ENCODE measurements at regions not wholly inside any gene's neighbourhood (a gene's known extent, or its start where the extent isn't known, plus 50 kb on each side); places are given as distances from the start of the nearest gene placed in this dataset.
A peak's percentile ranks its signal among the peaks of the same experiment; 100 is the strongest.

DNA sequence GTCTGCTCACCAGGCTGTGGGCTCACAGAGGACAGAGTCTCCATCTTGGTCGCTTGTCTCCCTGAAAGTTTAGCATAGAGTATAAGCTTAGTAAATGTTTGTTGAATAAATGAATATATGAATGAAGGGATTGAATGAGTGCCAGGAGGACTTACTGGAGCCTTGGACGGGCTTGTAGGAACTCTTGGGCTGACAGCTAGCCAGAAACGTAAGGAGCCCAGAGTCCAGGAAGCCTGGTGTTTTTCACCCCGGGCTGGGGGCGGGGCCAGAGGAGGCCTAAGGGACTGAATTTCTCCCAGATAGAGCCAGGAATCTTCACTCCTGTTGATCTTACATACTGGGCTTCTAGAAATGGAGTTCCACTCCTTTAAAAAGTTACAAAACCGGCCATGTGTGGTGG is 68.5 kb upstream of the SRSF6 start:
- H3K4me3 ChIP-seq (ENCODE audit: low read depth, low read length) = no peak overlapping the region
- DNase-seq (ENCODE audit: low read depth) = no peak
- TF ChIP-seq, protein P1, sequence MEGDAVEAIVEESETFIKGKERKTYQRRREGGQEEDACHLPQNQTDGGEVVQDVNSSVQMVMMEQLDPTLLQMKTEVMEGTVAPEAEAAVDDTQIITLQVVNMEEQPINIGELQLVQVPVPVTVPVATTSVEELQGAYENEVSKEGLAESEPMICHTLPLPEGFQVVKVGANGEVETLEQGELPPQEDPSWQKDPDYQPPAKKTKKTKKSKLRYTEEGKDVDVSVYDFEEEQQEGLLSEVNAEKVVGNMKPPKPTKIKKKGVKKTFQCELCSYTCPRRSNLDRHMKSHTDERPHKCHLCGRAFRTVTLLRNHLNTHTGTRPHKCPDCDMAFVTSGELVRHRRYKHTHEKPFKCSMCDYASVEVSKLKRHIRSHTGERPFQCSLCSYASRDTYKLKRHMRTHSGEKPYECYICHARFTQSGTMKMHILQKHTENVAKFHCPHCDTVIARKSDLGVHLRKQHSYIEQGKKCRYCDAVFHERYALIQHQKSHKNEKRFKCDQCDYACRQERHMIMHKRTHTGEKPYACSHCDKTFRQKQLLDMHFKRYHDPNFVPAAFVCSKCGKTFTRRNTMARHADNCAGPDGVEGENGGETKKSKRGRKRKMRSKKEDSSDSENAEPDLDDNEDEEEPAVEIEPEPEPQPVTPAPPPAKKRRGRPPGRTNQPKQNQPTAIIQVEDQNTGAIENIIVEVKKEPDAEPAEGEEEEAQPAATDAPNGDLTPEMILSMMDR (conservative IDR thresholded peaks at IDR 0.05; ENCODE audit: low read depth, low read length) = no peak

DNA sequence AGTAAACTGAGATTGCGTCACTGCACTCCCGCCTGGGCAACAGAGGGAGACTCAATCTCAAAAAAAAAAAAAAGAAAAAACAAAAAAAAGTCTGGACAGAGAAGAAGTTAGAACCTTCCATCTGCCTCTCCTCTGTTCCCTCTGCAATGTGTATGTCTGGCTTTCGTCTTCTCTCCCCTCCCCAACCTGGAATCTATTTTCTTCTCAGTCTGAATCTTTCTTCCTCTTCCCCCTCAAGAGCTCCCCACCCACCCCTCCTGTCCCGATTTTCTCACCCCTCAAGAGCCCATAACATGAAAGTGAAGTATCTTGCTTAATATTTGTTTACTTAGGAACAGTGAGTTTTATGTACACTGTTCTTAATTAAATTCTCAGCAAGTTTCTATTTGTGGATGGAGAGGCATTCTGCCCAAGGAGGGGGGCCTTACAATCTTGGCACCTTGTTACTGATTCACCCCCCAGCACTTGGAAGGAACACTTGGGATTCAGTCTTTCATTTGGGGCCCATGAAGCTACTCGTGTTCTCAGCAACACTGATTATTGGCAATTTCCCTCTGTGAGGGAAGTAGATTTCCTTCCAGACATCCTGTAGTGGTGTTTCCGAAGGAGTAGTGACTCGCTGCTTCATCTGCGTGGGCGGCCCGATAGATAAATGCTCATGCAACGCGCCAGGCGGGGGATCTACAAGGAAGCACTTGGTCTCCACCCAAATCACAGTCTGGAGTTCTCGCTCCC is 69.3 kb upstream of the SRSF6 start:
- no peak overlapping the region for H3K4me3 ChIP-seq (ENCODE audit: low read depth, low read length)
- TF ChIP-seq, protein P1 (conservative IDR thresholded peaks at IDR 0.05; ENCODE audit: low read depth, low read length) = no peak
- peak; percentile 15 for DNase-seq (ENCODE audit: low read depth)

DNA sequence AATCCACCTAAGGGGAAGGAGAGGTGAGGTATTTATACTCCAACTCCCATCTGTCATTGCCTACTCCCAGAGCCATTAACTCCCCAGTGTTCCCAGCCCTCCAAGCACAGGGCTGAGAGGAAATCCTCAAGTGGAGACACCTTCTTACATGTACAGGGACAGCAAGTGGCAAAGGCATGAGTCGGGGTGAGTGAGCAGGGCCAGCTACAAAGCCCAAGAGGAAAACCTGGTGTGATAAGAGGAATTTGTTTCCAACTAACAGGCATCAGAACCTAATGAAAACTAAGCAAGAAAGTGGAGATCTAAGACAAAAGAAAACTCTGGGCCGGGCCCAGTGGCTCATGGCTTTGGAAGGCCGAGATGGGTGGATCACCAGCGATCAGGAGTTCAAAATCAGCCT is 70.0 kb upstream of the SRSF6 start:
- no peak for DNase-seq (ENCODE audit: low read depth)
- no peak overlapping the region for H3K4me3 ChIP-seq (ENCODE audit: low read depth, low read length)
- TF ChIP-seq, protein P1 (conservative IDR thresholded peaks at IDR 0.05; ENCODE audit: low read depth, low read length) = no peak

DNA sequence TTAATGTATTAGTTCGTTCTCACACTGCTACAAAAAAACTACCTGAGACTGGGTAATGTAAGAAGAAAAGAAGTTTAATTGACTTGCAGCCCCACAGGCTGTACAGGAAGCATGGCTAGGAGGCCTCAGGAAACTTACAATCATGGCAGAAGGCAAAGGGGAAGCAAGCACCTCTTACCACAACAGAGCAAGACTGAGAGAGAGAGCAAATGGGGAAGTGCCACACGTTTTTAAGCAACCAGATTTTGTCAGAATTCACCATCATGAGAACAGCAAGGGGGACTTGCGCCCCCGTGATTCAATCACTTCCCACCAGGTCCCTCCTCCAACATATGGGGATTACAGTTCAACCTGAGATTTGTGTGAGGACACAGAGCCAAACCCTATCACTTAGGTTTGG is 70.8 kb upstream of the SRSF6 start:
- TF ChIP-seq, protein P1 (conservative IDR thresholded peaks at IDR 0.05; ENCODE audit: low read depth, low read length) = no peak
- no peak overlapping the region for H3K4me3 ChIP-seq (ENCODE audit: low read depth, low read length)
- DNase-seq (ENCODE audit: low read depth) = no peak

DNA sequence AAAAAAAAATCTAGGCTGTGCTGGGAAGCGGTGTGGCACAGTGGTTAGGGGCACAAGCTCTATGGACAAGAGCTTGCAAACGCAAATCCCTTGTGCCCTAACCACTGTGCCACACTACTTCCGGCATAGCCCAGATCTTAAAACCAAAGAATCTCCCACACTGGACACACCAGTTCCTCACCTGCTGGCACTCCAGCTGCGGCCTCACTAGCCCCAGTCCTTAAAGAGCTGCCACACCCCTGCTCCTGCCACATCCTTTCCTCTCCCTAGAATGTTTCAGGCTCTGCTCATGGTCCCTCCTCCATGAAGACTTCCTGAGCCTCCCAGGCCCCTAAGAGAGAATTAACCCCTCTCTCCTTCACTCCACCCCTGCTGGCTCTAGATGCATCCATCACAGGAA is 71.8 kb upstream of the SRSF6 start:
- no peak overlapping the region for H3K4me3 ChIP-seq (ENCODE audit: low read depth, low read length)
- TF ChIP-seq, protein P1 (conservative IDR thresholded peaks at IDR 0.05; ENCODE audit: low read depth, low read length) = no peak
- DNase-seq (ENCODE audit: low read depth) = no peak

DNA sequence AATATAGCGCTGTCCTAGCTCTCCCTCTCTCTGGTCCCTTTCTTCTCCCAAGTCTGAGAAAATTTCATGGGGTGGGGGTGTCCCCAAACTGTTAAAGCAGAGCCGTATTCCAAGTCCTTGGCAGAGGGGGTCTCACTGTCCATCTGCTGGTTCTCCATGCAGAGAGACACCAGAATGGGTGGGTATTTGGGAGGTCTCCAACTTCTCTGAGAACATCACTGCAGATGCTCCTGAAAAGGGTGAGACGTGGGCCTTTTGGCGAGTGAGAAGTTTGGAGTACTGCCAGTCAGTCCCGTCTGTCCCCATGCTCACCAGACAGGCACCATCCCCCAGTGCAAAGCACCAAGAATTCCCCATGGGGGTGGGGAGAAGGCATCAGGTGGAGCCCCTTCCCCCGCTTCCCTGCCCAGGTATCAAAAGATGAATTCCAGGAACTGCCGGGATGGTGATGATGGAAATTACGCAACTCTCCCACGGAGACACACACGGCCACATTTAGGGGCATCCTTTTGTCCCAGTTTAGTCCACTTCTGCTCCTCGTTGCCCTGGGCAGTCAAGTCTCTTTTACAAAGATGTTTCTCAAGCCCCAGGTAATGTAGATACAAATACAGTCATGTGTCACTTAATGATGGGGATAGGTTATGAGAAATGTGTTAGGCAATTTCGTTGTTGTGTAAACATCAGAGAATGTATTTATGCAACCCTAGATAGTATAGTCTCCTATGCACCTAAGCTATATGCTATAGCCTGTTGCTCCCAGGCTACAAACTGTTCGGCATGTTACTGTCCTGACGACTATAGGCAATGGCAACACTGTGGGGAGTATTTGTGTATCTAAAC is 73.4 kb upstream of the SRSF6 start:
- TF ChIP-seq, protein P1 (conservative IDR thresholded peaks at IDR 0.05; ENCODE audit: low read depth, low read length) = no peak
- DNase-seq (ENCODE audit: low read depth) = no peak

More for the DNA sequence above, 73.4 kb upstream of the SRSF6 start:
- H3K4me3 ChIP-seq (ENCODE audit: low read depth, low read length) = no peak overlapping the region

Data from choroid plexus epithelial cell (primary cell).